Endothelial cell of umbilical vein (primary cell): ENCODE measurements at regions not wholly inside any gene's neighbourhood (a gene's known extent, or its start where the extent isn't known, plus 50 kb on each side); places are given as distances from the start of the nearest gene placed in this dataset.
A peak's percentile ranks its signal among the peaks of the same experiment; 100 is the strongest.

Source experiments
- BruUV-seq: library from RNA; stranded (reverse); fragments of 400-500 nt; replicated peaks from 2 replicates; lab custom pipeline; 2021; lab: Mats Ljungman, UMichigan
- CTCF ChIA-PET: fragments of 300-600, 350-600 bp; sonication (Branson Sonifier 250); formaldehyde crosslinking; loops from one replicate; lab custom pipeline; 2021; ENCODE audit warnings: antibody characterized with exemption, inconsistent platforms; lab: Charles Lee
- POLR2A ChIA-PET: fragments of 300-600, 350-600 bp; sonication (Branson Sonifier 250); formaldehyde crosslinking; loops from one replicate; lab custom pipeline; 2021; ENCODE audit warnings: antibody characterized with exemption, inconsistent platforms; lab: Charles Lee
- DNase-seq: peaks from one replicate; pipeline ENCODE4 v3.0.0-alpha.2; 2011; ENCODE audit warnings: low read depth, low spot score
- FAIRE-seq: peaks from 2 replicates; lab custom pipeline; 2011; peaks lifted over from hg19 to GRCh38; lab: Jason Lieb, UNC
- H2AFZ ChIP-seq: 2 replicates; pipeline ENCODE4 v1.6.0; 2012; ENCODE audit warnings: low read depth, low read length, control low read depth, inconsistent platforms
- H3K27ac ChIP-seq: 2 replicates; pipeline ENCODE4 v1.5.1; 2011; ENCODE audit warnings: low read depth, mild to moderate bottlenecking, control low read depth, low read length, moderate library complexity; ENCODE audit not compliant: insufficient read depth
- H3K27me3 ChIP-seq, 2 experiments: 2 replicates each; pipeline versions ENCODE4 v1.6.0 to v1.6.1; 2011; ENCODE audit warnings: low read length in 2 of 2, mixed read lengths in 1 of 2; ENCODE audit not compliant: control insufficient read depth in 2 of 2, insufficient read depth in 2 of 2
- H3K36me3 ChIP-seq, 2 experiments: 2 replicates in 1 of 2; 3 replicates in 1 of 2; pipeline ENCODE4 v1.5.1; 2011; ENCODE audit warnings: low read length in 2 of 2, mild to moderate bottlenecking in 1 of 2, moderate library complexity in 1 of 2; ENCODE audit not compliant: control insufficient read depth in 2 of 2, insufficient read depth in 2 of 2; ENCODE audit errors: extremely low read depth in 1 of 2
- H3K4me1 ChIP-seq: 3 replicates; pipeline ENCODE4 v1.5.1; 2011; ENCODE audit warnings: mild to moderate bottlenecking, low read length; ENCODE audit not compliant: control insufficient read depth, insufficient read depth; ENCODE audit errors: extremely low read depth
- H3K4me2 ChIP-seq: 2 replicates; pipeline ENCODE4 v1.6.1; 2011; ENCODE audit warnings: low read length, control low read depth, mixed read lengths; ENCODE audit not compliant: insufficient read depth
- H3K4me3 ChIP-seq, 3 experiments: fragments of 200-600 bp in 1 of 3; sonication (generic), shearing (Covaris generic) in 1 of 3; replicated peaks in 1 of 3; 2 replicates each; pipeline ENCODE4 v1.5.1; 2011 to 2016; ENCODE audit warnings: control low read depth in 3 of 3, low read length in 3 of 3, mild to moderate bottlenecking in 2 of 3, inconsistent platforms in 1 of 3, low read depth in 1 of 3, moderate library complexity in 1 of 3; ENCODE audit not compliant: insufficient read depth in 1 of 3
- H3K79me2 ChIP-seq: 2 replicates; pipeline ENCODE4 v1.6.0; 2012; ENCODE audit warnings: low read length, inconsistent platforms; ENCODE audit not compliant: control insufficient read depth, insufficient read depth
- H3K9ac ChIP-seq: replicated peaks from 2 replicates; pipeline ENCODE3; 2011; ENCODE audit warnings: low read length, control low read depth; ENCODE audit not compliant: insufficient read depth; ENCODE audit errors: extremely low read depth
- H3K9me1 ChIP-seq: replicated peaks from 3 replicates; pipeline ENCODE4 v1.6.0; 2011; ENCODE audit warnings: mild to moderate bottlenecking, low read length; ENCODE audit not compliant: control insufficient read depth, insufficient read depth; ENCODE audit errors: extremely low read depth
- H3K9me3 ChIP-seq: replicated peaks from 2 replicates; pipeline ENCODE4 v1.5.1; 2012; ENCODE audit warnings: low read length, inconsistent platforms; ENCODE audit not compliant: control insufficient read depth, insufficient read depth
- H4K20me1 ChIP-seq: replicated peaks from 2 replicates; pipeline ENCODE3; 2011; ENCODE audit warnings: mild to moderate bottlenecking, low read length; ENCODE audit not compliant: control insufficient read depth, insufficient read depth; ENCODE audit errors: extremely low read depth
- EZH2 ChIP-seq: IDR thresholded peaks from 2 replicates; pipeline ENCODE4 v1.6.1; 2012; ENCODE audit warnings: borderline replicate concordance, low read depth, mild to moderate bottlenecking, moderate library complexity, low read length, inconsistent platforms; ENCODE audit not compliant: severe bottlenecking
- FOS ChIP-seq: IDR thresholded peaks from 2 replicates; pipeline ENCODE4 v1.6.1; 2011; ENCODE audit warnings: mild to moderate bottlenecking, low read length, moderate library complexity, borderline replicate concordance; ENCODE audit not compliant: insufficient read depth
- GATA2 ChIP-seq: IDR thresholded peaks from 2 replicates; pipeline ENCODE4 v1.7.0; 2011; ENCODE audit warnings: low read depth, mild to moderate bottlenecking, moderate library complexity, mixed read lengths, low read length; ENCODE audit not compliant: insufficient read length, insufficient read depth
- JUN ChIP-seq: IDR thresholded peaks from 2 replicates; pipeline ENCODE4 v1.6.1; 2011; ENCODE audit warnings: borderline replicate concordance, low read depth; ENCODE audit not compliant: insufficient read length, insufficient read depth
- MAX ChIP-seq: IDR thresholded peaks from 2 replicates; pipeline ENCODE4 v1.6.1; 2011; ENCODE audit not compliant: insufficient read depth, insufficient read length
- MYC ChIP-seq: IDR thresholded peaks from one replicate; pipeline ENCODE4 v1.6.1; 2011; ENCODE audit warnings: mild to moderate bottlenecking, low read depth, low read length
- POLR2A ChIP-seq: IDR thresholded peaks from 2 replicates; pipeline ENCODE4 v1.6.1; 2012; ENCODE audit warnings: low read depth, mild to moderate bottlenecking, control low read depth, low read length
- POLR2AphosphoS5 ChIP-seq: IDR thresholded peaks from 2 replicates; pipeline ENCODE4 v1.6.1; 2012; ENCODE audit warnings: low read depth, mild to moderate bottlenecking, control low read depth, low read length, moderate library complexity; ENCODE audit not compliant: insufficient read depth
- dilution Hi-C: fragments of 300-500 bp; cut with MboI; formaldehyde crosslinking; loops from one replicate; pipeline ENCODE4 v1.15.0; 2019; ENCODE audit warnings: low sequenced_read_pairs; ENCODE audit not compliant: extremely low pct_ligation_motif_present
- intact Hi-C: fragments of 100-400 bp; cut with micrococcal nuclease; formaldehyde crosslinking; loops from one replicate; pipeline ENCODE4 v1.10.0; 2022
- TF ChIP-seq, protein P1 (sequence below), 2 donors: IDR thresholded peaks; 1 replicate in 1 of 2; 2 replicates in 1 of 2; pipeline ENCODE4 v1.5.1; 2011; ENCODE audit warnings: low read length in 2 of 2, mild to moderate bottlenecking in 2 of 2, moderate library complexity in 2 of 2, control low read depth in 1 of 2, inconsistent platforms in 1 of 2, low read depth in 1 of 2; ENCODE audit not compliant: insufficient read depth in 1 of 2; ENCODE audit errors: extremely low read depth in 1 of 2

DNA sequence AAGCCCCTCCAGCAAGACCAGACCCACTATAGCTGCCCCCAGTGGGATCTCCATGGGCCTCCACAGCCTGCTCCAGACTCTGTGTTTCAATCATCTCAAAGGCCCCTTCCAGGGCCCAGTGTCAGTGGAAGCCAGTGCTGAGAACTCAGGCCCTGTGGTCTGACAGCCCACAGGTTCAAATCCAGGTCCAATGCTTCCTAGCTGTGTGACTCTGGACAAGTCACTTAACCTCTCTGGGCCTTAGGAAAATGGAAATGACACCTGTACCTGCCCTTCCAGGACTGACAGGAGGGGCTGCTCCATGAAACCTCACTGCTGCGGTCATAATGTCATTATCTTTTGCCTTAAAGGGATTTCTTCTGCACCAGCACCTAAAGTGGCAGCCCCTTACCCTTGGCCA is 101.9 kb downstream of the NCOR2 start:
- TF ChIP-seq JUN (no peak), EZH2 (no peak), POLR2A (no peak), MYC (no peak)
- no peak overlapping the region for H3K4me2 ChIP-seq
- BruUV-seq = no TSS peak
- no peak overlapping the region for H3K4me3 ChIP-seq
- ChIA-PET POLR2A (no interaction called here), CTCF (interaction anchor here (0.7 to 1.9 kb wide), 6 partner anchors 9 to 216 kb away, joined by 3 to 7 read pairs (median 4); no protein-coding TSS in a partner anchor)
- intact Hi-C loops = loop anchor here (5.0 kb wide), 1 partner anchor 108 kb away; no protein-coding TSS in a partner anchor
- H3K9me3 ChIP-seq = peaks cover 2% of the 10 kb centered on the region
- H3K79me2 ChIP-seq = peaks cover 5% of the 10 kb centered on the region
- dilution Hi-C loops = no loop called here
- no peaks in the 10 kb centered on the region for H3K27me3 ChIP-seq
- H3K4me1 ChIP-seq = peaks cover 12% of the 10 kb centered on the region
- DNase-seq (no peak), FAIRE-seq (no peak)
- peak overlapping the region; percentile 71 for H3K27ac ChIP-seq
- H2AFZ ChIP-seq = no peak overlapping the region
- no peaks in the 10 kb centered on the region for H4K20me1 ChIP-seq
- H3K36me3 ChIP-seq = peaks cover 10 to 19% of the 10 kb centered on the region in 2 experiments
- no peak overlapping the region for H3K9ac ChIP-seq
- no peaks in the 10 kb centered on the region for H3K9me1 ChIP-seq

DNA sequence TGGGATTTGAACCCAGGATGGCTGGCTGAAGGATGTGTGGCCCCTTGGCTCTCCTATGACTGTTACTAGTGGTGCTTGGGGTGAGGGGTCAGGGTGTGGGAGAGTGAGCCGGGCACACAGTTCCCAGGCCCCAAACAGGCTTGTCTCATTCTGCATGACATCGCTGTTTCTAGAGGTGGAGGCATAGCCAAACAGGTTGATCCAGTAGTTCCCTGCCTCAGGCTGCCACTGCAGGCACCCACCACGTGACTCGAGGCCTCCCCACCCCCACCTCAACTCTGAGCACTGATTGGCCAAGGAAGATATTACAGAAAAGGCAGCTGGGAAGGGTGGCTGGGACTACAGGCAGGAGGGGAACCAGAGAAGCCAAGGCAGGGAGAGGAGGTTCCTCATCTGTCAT is 102.6 kb downstream of the NCOR2 start:
- H3K4me1 ChIP-seq = peaks cover 12% of the 10 kb centered on the region
- CTCF ChIA-PET = interaction anchor here (1.2 to 1.9 kb wide), 3 partner anchors 11 to 85 kb away, joined by 3 to 6 read pairs (median 4); no protein-coding TSS in a partner anchor
- no peak overlapping the region for H3K9ac ChIP-seq
- H3K4me3 ChIP-seq = no peak overlapping the region
- DNase-seq (no peak), FAIRE-seq (no peak)
- H2AFZ ChIP-seq = no peak overlapping the region
- no peaks in the 10 kb centered on the region for H3K27me3 ChIP-seq
- dilution Hi-C loops = no loop called here
- peaks cover 5% of the 10 kb centered on the region for H3K79me2 ChIP-seq
- no peak overlapping the region for H3K4me2 ChIP-seq
- peaks cover 2% of the 10 kb centered on the region for H3K9me3 ChIP-seq
- TF ChIP-seq MAX (no peak), POLR2A (no peak), POLR2AphosphoS5 (no peak), GATA2 (no peak), MYC (no peak), FOS (no peak), JUN (no peak), EZH2 (no peak)
- TF ChIP-seq, protein P1, sequence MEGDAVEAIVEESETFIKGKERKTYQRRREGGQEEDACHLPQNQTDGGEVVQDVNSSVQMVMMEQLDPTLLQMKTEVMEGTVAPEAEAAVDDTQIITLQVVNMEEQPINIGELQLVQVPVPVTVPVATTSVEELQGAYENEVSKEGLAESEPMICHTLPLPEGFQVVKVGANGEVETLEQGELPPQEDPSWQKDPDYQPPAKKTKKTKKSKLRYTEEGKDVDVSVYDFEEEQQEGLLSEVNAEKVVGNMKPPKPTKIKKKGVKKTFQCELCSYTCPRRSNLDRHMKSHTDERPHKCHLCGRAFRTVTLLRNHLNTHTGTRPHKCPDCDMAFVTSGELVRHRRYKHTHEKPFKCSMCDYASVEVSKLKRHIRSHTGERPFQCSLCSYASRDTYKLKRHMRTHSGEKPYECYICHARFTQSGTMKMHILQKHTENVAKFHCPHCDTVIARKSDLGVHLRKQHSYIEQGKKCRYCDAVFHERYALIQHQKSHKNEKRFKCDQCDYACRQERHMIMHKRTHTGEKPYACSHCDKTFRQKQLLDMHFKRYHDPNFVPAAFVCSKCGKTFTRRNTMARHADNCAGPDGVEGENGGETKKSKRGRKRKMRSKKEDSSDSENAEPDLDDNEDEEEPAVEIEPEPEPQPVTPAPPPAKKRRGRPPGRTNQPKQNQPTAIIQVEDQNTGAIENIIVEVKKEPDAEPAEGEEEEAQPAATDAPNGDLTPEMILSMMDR (IDR thresholded peaks at IDR 0.05; ENCODE audit: extremely low read depth in 1 of 2, insufficient read depth in 1 of 2, low read depth in 1 of 2, low read length in 2 of 2) = no peak
- intact Hi-C loops = loop anchor here (5.0 kb wide), 1 partner anchor 108 kb away; no protein-coding TSS in a partner anchor
- no peak overlapping the region for H3K27ac ChIP-seq
- peaks cover 10 to 24% of the 10 kb centered on the region in 2 experiments for H3K36me3 ChIP-seq
- POLR2A ChIA-PET = no interaction called here
- no peaks in the 10 kb centered on the region for H3K9me1 ChIP-seq
- no TSS peak for BruUV-seq
- H4K20me1 ChIP-seq = no peaks in the 10 kb centered on the region
